ENCODE measurements at regions not wholly inside any gene's neighbourhood (a gene's known extent, or its start where the extent isn't known, plus 50 kb on each side); places are given as distances from the start of the nearest gene placed in this dataset.
"Not testable (repeated sequence)": the region's sequence is repeated elsewhere in the genome, so short reads cannot be mapped to it uniquely, and the experiment has no call there.

- DNase-seq; H3K27me3 ChIP-seq (replicated peaks; ENCODE audit: control insufficient read depth, insufficient read depth, low read length, poor library complexity, severe bottlenecking); H3K9me3 ChIP-seq (ENCODE audit: control insufficient read depth, low read length); H3K4me3 ChIP-seq (ENCODE audit: insufficient read depth, low read depth, low read length, poor library complexity, severe bottlenecking); H3K36me3 ChIP-seq (ENCODE audit: control insufficient read depth, insufficient read depth, low read length); H3K4me1 ChIP-seq (ENCODE audit: control insufficient read depth, insufficient read depth, low read length, poor library complexity, severe bottlenecking); H3K27ac ChIP-seq (ENCODE audit: insufficient read depth, low read length, poor library complexity, severe bottlenecking): not testable (repeated sequence)
Measured at GRCh38 chr20:25772437-25772836, 75.8 kb upstream of the ZNF337 start.

GRCh38 chr20:25771818-25772217 lies 75.2 kb upstream of the ZNF337 start:
- H3K9me3 ChIP-seq (ENCODE audit: control insufficient read depth, low read length); DNase-seq; H3K36me3 ChIP-seq (ENCODE audit: control insufficient read depth, insufficient read depth, low read length); H3K27me3 ChIP-seq (replicated peaks; ENCODE audit: control insufficient read depth, insufficient read depth, low read length, poor library complexity, severe bottlenecking); H3K4me1 ChIP-seq (ENCODE audit: control insufficient read depth, insufficient read depth, low read length, poor library complexity, severe bottlenecking); H3K27ac ChIP-seq (ENCODE audit: insufficient read depth, low read length, poor library complexity, severe bottlenecking); H3K4me3 ChIP-seq (ENCODE audit: insufficient read depth, low read depth, low read length, poor library complexity, severe bottlenecking): not testable (repeated sequence)

GRCh38 chr20:25761596-25761995 lies 64.9 kb upstream of the ZNF337 start:
- H3K36me3 ChIP-seq (ENCODE audit: control insufficient read depth, insufficient read depth, low read length) = no peaks in the 10 kb centered on the region
- H3K27ac ChIP-seq (ENCODE audit: insufficient read depth, low read length, poor library complexity, severe bottlenecking) = no peak overlapping the region
- no peaks in the 10 kb centered on the region for H3K9me3 ChIP-seq (ENCODE audit: control insufficient read depth, low read length)
- DNase-seq = no peak
- no peaks in the 10 kb centered on the region for H3K27me3 ChIP-seq (replicated peaks; ENCODE audit: control insufficient read depth, insufficient read depth, low read length, poor library complexity, severe bottlenecking)
- H3K4me1 ChIP-seq (ENCODE audit: control insufficient read depth, insufficient read depth, low read length, poor library complexity, severe bottlenecking) = no peaks in the 10 kb centered on the region
- H3K4me3 ChIP-seq (ENCODE audit: insufficient read depth, low read depth, low read length, poor library complexity, severe bottlenecking) = no peak overlapping the region

GRCh38 chr20:25761046-25761445 lies 64.4 kb upstream of the ZNF337 start:
- H3K27ac ChIP-seq (ENCODE audit: insufficient read depth, low read length, poor library complexity, severe bottlenecking) = not testable (repeated sequence)

GRCh38 chr20:25750765-25751696 lies 54.4 kb upstream of the ZNF337 start:
- H3K27ac ChIP-seq (ENCODE audit: insufficient read depth, low read length, poor library complexity, severe bottlenecking) = no peak overlapping the region
- H3K36me3 ChIP-seq (ENCODE audit: control insufficient read depth, insufficient read depth, low read length) = no peaks in the 10 kb centered on the region
- no peaks in the 10 kb centered on the region for H3K27me3 ChIP-seq (replicated peaks; ENCODE audit: control insufficient read depth, insufficient read depth, low read length, poor library complexity, severe bottlenecking)
- peaks cover 3% of the 10 kb centered on the region for H3K4me1 ChIP-seq (ENCODE audit: control insufficient read depth, insufficient read depth, low read length, poor library complexity, severe bottlenecking)
- peak overlapping the region; percentile 38 for H3K4me3 ChIP-seq (ENCODE audit: insufficient read depth, low read depth, low read length, poor library complexity, severe bottlenecking)
- no peaks in the 10 kb centered on the region for H3K9me3 ChIP-seq (ENCODE audit: control insufficient read depth, low read length)
- peak; percentile 17 to 54 (median 53) for DNase-seq

More at GRCh38 chr20:25761046-25761445, 64.4 kb upstream of the ZNF337 start:
- H3K4me3 ChIP-seq (ENCODE audit: insufficient read depth, low read depth, low read length, poor library complexity, severe bottlenecking); H3K4me1 ChIP-seq (ENCODE audit: control insufficient read depth, insufficient read depth, low read length, poor library complexity, severe bottlenecking); H3K36me3 ChIP-seq (ENCODE audit: control insufficient read depth, insufficient read depth, low read length); H3K9me3 ChIP-seq (ENCODE audit: control insufficient read depth, low read length); H3K27me3 ChIP-seq (replicated peaks; ENCODE audit: control insufficient read depth, insufficient read depth, low read length, poor library complexity, severe bottlenecking); DNase-seq: not testable (repeated sequence)

- no peak overlapping the region for H3K27ac ChIP-seq (ENCODE audit: insufficient read depth, low read length, poor library complexity, severe bottlenecking)
- DNase-seq = no peak
- peaks cover 3% of the 10 kb centered on the region for H3K4me1 ChIP-seq (ENCODE audit: control insufficient read depth, insufficient read depth, low read length, poor library complexity, severe bottlenecking)
- H3K9me3 ChIP-seq (ENCODE audit: control insufficient read depth, low read length) = no peaks in the 10 kb centered on the region
- H3K27me3 ChIP-seq (replicated peaks; ENCODE audit: control insufficient read depth, insufficient read depth, low read length, poor library complexity, severe bottlenecking) = no peaks in the 10 kb centered on the region
- no peaks in the 10 kb centered on the region for H3K36me3 ChIP-seq (ENCODE audit: control insufficient read depth, insufficient read depth, low read length)
- peak overlapping the region; percentile 38 for H3K4me3 ChIP-seq (ENCODE audit: insufficient read depth, low read depth, low read length, poor library complexity, severe bottlenecking)
Measured at GRCh38 chr20:25750220-25750764, 53.6 kb upstream of the ZNF337 start.

- no peaks in the 10 kb centered on the region for H3K27me3 ChIP-seq (replicated peaks; ENCODE audit: control insufficient read depth, insufficient read depth, low read length, poor library complexity, severe bottlenecking)
- DNase-seq = no peak
- no peak overlapping the region for H3K27ac ChIP-seq (ENCODE audit: insufficient read depth, low read length, poor library complexity, severe bottlenecking)
- H3K4me1 ChIP-seq (ENCODE audit: control insufficient read depth, insufficient read depth, low read length, poor library complexity, severe bottlenecking) = peaks cover 3% of the 10 kb centered on the region
- no peaks in the 10 kb centered on the region for H3K9me3 ChIP-seq (ENCODE audit: control insufficient read depth, low read length)
- H3K36me3 ChIP-seq (ENCODE audit: control insufficient read depth, insufficient read depth, low read length) = no peaks in the 10 kb centered on the region
- no peak overlapping the region for H3K4me3 ChIP-seq (ENCODE audit: insufficient read depth, low read depth, low read length, poor library complexity, severe bottlenecking)
Measured at GRCh38 chr20:25749649-25750048, 53.0 kb upstream of the ZNF337 start.

All from effector memory CD4-positive, alpha-beta T cell (primary cell).